Panc1 (cell line): ENCODE measurements at regions not wholly inside any gene's neighbourhood (a gene's known extent, or its start where the extent isn't known, plus 50 kb on each side); places are given as distances from the start of the nearest gene placed in this dataset.

Source experiments
- ATAC-seq: fragments of 200-7000 bp; cut with Tn5 transposase; 2 replicates; pipeline ENCODE4 v1.9.1; 2020; ENCODE audit warnings: mild to moderate bottlenecking, moderate library complexity
- BruUV-seq: library from RNA; stranded (reverse); fragments of 400-500 nt; replicated peaks from 2 replicates; lab custom pipeline; 2021; lab: Mats Ljungman, UMichigan
- CTCF ChIA-PET: fragments of 300-600 bp; sonication (Branson Sonifier 250); formaldehyde crosslinking; loops from one replicate; lab custom pipeline; 2022; ENCODE audit warnings: antibody characterized with exemption; lab: Charles Lee
- POLR2A ChIA-PET: fragments of 300-600 bp; sonication (Branson Sonifier 250); formaldehyde crosslinking; loops from one replicate; lab custom pipeline; 2022; ENCODE audit warnings: antibody characterized with exemption; lab: Charles Lee
- DNase-seq: peaks from one replicate; pipeline ENCODE4 v3.0.0-alpha.2; 2010; ENCODE audit warnings: low read depth, low spot score
- H3K27ac ChIP-seq: 2 replicates; pipeline ENCODE4 v1.5.1; 2011; ENCODE audit warnings: mild to moderate bottlenecking, low read length, inconsistent platforms
- H3K27me3 ChIP-seq: fragments of 200-500 bp; sonication (Bioruptor generic); 2 replicates; pipeline ENCODE4 v1.6.0; 2014; ENCODE audit warnings: low read length, inconsistent platforms; ENCODE audit not compliant: control insufficient read depth, insufficient read depth
- H3K36me3 ChIP-seq: fragments of 200-500 bp; sonication (Bioruptor generic); 2 replicates; pipeline ENCODE4 v1.5.1; 2014; ENCODE audit warnings: inconsistent platforms, mild to moderate bottlenecking, low read length, moderate library complexity; ENCODE audit not compliant: control insufficient read depth, insufficient read depth
- H3K4me1 ChIP-seq: 2 replicates; pipeline ENCODE4 v1.5.1; 2011; ENCODE audit warnings: inconsistent platforms, mild to moderate bottlenecking, low read length, moderate library complexity; ENCODE audit not compliant: control insufficient read depth, insufficient read depth
- H3K4me3 ChIP-seq, 2 experiments: 2 replicates each; pipeline ENCODE4 v1.5.1; 2011 to 2012; ENCODE audit warnings: low read depth in 2 of 2, low read length in 2 of 2, mild to moderate bottlenecking in 2 of 2, inconsistent platforms in 1 of 2, moderate library complexity in 1 of 2
- H3K9me3 ChIP-seq: fragments of 200-500 bp; sonication (Bioruptor generic); 2 replicates; pipeline ENCODE4 v1.5.1; 2014; ENCODE audit warnings: low read depth, mild to moderate bottlenecking, inconsistent platforms, low read length, moderate library complexity; ENCODE audit not compliant: control insufficient read depth, insufficient read depth
- POLR2AphosphoS5 ChIP-seq: IDR thresholded peaks from 2 replicates; pipeline ENCODE4 v1.6.1; 2012; ENCODE audit warnings: mild to moderate bottlenecking, low read depth, low read length, moderate library complexity
- SIN3A ChIP-seq: IDR thresholded peaks from 2 replicates; pipeline ENCODE4 v1.6.1; 2012; ENCODE audit warnings: low read depth, mild to moderate bottlenecking, low read length, moderate library complexity, borderline replicate concordance; ENCODE audit not compliant: insufficient read depth
- TCF7L2 ChIP-seq: IDR thresholded peaks from 2 replicates; pipeline ENCODE4 v1.6.1; 2011; ENCODE audit warnings: mild to moderate bottlenecking, low read depth, low read length, inconsistent platforms
- in situ Hi-C: cut with HindIII; loops from 2 replicates; pipeline ENCODE4 v1.10.0; 2016; ENCODE audit warnings: low sequenced_read_pairs, low pct_unique_long_range_greater_than_20kb
- intact Hi-C: fragments of 100-400 bp; cut with micrococcal nuclease; formaldehyde crosslinking; loops from one replicate; pipeline ENCODE4 v1.10.0; 2022; ENCODE audit not compliant: unreplicated experiment
- TF ChIP-seq, protein P1 (sequence below), 2 experiments: IDR thresholded peaks; 2 replicates each; pipeline ENCODE4 v1.6.1; 2011 to 2012; ENCODE audit warnings: low read depth in 2 of 2, control low read depth in 1 of 2, low read length in 1 of 2, mild to moderate bottlenecking in 1 of 2, moderate library complexity in 1 of 2; ENCODE audit not compliant: insufficient read depth in 1 of 2
- TF ChIP-seq, protein P2 (sequence below): fragments of 450-650 bp; IDR thresholded peaks from 2 replicates; pipeline ENCODE4 v1.5.1; 2017; ENCODE audit warnings: mild to moderate bottlenecking

DNA sequence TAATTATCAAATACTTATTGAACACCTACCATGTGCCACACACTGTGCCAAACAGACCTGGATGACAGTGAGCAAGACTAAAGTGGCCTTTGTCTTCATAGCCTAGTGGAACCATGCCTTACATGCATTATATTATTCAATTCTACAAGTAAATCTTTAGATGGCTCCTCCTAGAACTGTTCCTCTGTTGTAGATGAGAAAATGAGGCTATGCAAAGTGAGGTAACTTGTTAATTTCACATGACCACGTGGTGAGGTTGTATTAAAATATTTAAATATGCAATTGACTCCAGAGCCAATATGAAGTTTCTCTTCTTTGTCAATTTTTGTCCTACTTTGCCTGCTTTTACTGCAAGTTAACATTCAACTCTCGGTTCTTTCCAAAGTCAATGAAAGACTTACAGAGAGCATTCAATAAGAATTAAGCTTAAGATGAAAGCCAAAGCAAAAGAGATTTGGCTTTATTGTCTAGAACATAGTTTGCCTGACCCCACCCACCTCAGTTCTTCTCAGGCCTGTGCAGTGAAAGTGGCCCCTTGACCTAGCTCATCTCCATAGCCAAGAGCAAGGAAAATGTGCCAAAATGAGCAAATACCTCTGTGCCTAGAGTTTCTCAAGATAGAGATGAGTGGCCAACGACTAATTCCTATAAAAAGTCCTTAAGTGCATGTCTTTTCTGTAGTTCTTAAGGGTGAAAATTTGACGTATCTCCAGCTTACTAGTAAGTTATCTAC is 263.2 kb upstream of the NFIA start:
- in situ Hi-C loops, result no loop called here
- Histone ChIP-seq H3K27ac (no peak overlapping the region), H3K36me3 (no peaks in the 10 kb centered on the region), H3K27me3 (0 out of 2 replicates have a peak, but pooled peaks cover 2% of the 10 kb centered on the region), H3K4me3 (no peak overlapping the region), H3K4me1 (no peaks in the 10 kb centered on the region), H3K9me3 (no peaks in the 10 kb centered on the region)
- BruUV-seq, result no TSS peak
- CTCF ChIA-PET, result no interaction called here
- DNase-seq (no peak), ATAC-seq (no peak)
- intact Hi-C loops, result no loop called here
- TF ChIP-seq, protein P1, sequence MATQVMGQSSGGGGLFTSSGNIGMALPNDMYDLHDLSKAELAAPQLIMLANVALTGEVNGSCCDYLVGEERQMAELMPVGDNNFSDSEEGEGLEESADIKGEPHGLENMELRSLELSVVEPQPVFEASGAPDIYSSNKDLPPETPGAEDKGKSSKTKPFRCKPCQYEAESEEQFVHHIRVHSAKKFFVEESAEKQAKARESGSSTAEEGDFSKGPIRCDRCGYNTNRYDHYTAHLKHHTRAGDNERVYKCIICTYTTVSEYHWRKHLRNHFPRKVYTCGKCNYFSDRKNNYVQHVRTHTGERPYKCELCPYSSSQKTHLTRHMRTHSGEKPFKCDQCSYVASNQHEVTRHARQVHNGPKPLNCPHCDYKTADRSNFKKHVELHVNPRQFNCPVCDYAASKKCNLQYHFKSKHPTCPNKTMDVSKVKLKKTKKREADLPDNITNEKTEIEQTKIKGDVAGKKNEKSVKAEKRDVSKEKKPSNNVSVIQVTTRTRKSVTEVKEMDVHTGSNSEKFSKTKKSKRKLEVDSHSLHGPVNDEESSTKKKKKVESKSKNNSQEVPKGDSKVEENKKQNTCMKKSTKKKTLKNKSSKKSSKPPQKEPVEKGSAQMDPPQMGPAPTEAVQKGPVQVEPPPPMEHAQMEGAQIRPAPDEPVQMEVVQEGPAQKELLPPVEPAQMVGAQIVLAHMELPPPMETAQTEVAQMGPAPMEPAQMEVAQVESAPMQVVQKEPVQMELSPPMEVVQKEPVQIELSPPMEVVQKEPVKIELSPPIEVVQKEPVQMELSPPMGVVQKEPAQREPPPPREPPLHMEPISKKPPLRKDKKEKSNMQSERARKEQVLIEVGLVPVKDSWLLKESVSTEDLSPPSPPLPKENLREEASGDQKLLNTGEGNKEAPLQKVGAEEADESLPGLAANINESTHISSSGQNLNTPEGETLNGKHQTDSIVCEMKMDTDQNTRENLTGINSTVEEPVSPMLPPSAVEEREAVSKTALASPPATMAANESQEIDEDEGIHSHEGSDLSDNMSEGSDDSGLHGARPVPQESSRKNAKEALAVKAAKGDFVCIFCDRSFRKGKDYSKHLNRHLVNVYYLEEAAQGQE (IDR thresholded peaks at IDR 0.05; ENCODE audit: insufficient read depth in 1 of 2, low read depth in 2 of 2, low read length in 1 of 2), result no peak
- no peak for TF ChIP-seq SIN3A
- no peak for TF ChIP-seq TCF7L2
- TF ChIP-seq POLR2AphosphoS5, result no peak
- TF ChIP-seq, protein P2, sequence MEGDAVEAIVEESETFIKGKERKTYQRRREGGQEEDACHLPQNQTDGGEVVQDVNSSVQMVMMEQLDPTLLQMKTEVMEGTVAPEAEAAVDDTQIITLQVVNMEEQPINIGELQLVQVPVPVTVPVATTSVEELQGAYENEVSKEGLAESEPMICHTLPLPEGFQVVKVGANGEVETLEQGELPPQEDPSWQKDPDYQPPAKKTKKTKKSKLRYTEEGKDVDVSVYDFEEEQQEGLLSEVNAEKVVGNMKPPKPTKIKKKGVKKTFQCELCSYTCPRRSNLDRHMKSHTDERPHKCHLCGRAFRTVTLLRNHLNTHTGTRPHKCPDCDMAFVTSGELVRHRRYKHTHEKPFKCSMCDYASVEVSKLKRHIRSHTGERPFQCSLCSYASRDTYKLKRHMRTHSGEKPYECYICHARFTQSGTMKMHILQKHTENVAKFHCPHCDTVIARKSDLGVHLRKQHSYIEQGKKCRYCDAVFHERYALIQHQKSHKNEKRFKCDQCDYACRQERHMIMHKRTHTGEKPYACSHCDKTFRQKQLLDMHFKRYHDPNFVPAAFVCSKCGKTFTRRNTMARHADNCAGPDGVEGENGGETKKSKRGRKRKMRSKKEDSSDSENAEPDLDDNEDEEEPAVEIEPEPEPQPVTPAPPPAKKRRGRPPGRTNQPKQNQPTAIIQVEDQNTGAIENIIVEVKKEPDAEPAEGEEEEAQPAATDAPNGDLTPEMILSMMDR, result no peak
- POLR2A ChIA-PET, result interaction anchor here (0.6 kb wide), 1 partner anchor 918 kb away, joined by 3 read pairs; no protein-coding TSS in a partner anchor

DNA sequence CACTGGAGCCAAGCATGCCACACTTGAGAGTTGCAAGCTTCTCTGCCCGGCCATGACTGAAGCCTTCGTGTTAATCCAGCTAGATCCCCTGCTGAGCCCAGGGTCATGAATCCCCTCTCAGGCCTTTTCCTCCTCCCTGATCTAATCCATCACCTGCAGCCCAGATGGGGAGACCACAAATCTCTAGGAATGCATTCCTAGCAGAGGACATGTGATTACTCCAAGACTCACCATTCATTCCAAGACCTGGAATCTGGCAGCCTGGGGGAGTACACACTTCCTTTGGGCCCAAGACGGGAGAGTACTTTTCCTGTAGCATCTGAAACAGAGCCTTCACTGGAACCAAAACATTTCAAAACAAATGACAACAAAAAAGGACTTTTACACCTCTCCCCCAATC is 269.3 kb upstream of the NFIA start:
- H3K4me3 ChIP-seq, result no peak overlapping the region
- DNase-seq (no peak), ATAC-seq (no peak)
- H3K36me3 ChIP-seq, result no peaks in the 10 kb centered on the region
- H3K9me3 ChIP-seq, result no peaks in the 10 kb centered on the region
- ChIA-PET POLR2A (no interaction called here), CTCF (no interaction called here)
- no peaks in the 10 kb centered on the region for H3K4me1 ChIP-seq
- no TSS peak for BruUV-seq
- intact Hi-C loops (no loop called here), in situ Hi-C loops (no loop called here)
- H3K27ac ChIP-seq, result no peak overlapping the region
- TF ChIP-seq, protein P2, result no peak
- TF ChIP-seq TCF7L2 (no peak), SIN3A (no peak), POLR2AphosphoS5 (no peak)
- TF ChIP-seq, protein P1 (IDR thresholded peaks at IDR 0.05; ENCODE audit: insufficient read depth in 1 of 2, low read depth in 2 of 2, low read length in 1 of 2), result no peak
- 0 out of 2 replicates have a peak, but pooled peaks cover 2% of the 10 kb centered on the region for H3K27me3 ChIP-seq
